ENCODE measurements at regions not wholly inside any gene's neighbourhood (a gene's known extent, or its start where the extent isn't known, plus 50 kb on each side); places are given as distances from the start of the nearest gene placed in this dataset.

- no peak overlapping the region for H3K4me3 ChIP-seq (ENCODE audit: low read depth, low read length)
- DNase-seq (ENCODE audit: low read depth) = no peak
Measured at GRCh38 chr18:70666936-70667335, 378.1 kb downstream of the SOCS6 start.

DNA sequence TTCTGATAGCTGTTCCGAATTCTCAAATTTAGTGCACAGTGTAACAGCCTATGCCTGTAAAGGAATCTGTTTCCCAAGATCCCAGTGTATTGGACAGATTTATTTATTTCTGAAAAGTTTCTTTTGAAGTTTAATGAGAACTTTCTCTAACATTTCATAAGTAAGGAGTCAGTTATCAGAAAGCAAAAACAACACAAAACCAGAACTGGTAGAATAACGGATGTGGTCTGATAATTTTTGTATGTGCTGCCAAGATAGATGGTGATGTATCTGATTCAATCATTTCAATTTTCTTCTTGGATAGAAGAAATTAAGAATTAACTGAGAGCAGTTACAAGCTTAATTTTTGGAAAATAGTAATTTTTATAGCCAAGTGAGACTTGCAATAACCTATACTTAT, 374.3 kb downstream of the SOCS6 start:
- no peak for DNase-seq (ENCODE audit: low read depth)
- TF ChIP-seq, protein P1, sequence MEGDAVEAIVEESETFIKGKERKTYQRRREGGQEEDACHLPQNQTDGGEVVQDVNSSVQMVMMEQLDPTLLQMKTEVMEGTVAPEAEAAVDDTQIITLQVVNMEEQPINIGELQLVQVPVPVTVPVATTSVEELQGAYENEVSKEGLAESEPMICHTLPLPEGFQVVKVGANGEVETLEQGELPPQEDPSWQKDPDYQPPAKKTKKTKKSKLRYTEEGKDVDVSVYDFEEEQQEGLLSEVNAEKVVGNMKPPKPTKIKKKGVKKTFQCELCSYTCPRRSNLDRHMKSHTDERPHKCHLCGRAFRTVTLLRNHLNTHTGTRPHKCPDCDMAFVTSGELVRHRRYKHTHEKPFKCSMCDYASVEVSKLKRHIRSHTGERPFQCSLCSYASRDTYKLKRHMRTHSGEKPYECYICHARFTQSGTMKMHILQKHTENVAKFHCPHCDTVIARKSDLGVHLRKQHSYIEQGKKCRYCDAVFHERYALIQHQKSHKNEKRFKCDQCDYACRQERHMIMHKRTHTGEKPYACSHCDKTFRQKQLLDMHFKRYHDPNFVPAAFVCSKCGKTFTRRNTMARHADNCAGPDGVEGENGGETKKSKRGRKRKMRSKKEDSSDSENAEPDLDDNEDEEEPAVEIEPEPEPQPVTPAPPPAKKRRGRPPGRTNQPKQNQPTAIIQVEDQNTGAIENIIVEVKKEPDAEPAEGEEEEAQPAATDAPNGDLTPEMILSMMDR (IDR thresholded peaks at IDR 0.05; ENCODE audit: insufficient read depth, low read depth, low read length, missing control alignments) = no peak
- H3K4me3 ChIP-seq (ENCODE audit: low read depth, low read length) = no peak overlapping the region

More at GRCh38 chr18:70666936-70667335, 378.1 kb downstream of the SOCS6 start:
- TF ChIP-seq, protein P1 (IDR thresholded peaks at IDR 0.05; ENCODE audit: insufficient read depth, low read depth, low read length, missing control alignments) = no peak

DNA sequence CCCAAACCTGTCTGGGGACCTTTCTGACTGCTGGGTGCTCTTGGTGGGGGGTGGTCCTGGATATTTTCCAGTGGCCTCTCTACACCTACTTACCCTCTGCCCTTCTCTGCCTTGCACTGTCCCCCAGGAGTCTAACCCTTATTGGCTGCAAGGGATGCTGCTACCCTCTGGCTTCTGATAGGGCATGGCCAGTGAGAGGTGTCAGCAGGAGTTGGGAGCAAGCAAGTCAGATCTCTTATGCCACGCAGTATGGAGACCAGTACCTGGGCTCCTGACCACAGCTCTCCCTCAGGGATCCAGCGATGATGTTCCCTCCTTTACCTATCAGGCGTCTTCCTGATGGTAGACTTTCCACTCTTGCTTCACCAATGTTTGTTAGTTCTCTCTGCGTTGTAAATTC, 373.7 kb downstream of the SOCS6 start:
- no peak overlapping the region for H3K4me3 ChIP-seq (ENCODE audit: low read depth, low read length)
- TF ChIP-seq, protein P1 (IDR thresholded peaks at IDR 0.05; ENCODE audit: insufficient read depth, low read depth, low read length, missing control alignments) = no peak
- no peak for DNase-seq (ENCODE audit: low read depth)

DNA sequence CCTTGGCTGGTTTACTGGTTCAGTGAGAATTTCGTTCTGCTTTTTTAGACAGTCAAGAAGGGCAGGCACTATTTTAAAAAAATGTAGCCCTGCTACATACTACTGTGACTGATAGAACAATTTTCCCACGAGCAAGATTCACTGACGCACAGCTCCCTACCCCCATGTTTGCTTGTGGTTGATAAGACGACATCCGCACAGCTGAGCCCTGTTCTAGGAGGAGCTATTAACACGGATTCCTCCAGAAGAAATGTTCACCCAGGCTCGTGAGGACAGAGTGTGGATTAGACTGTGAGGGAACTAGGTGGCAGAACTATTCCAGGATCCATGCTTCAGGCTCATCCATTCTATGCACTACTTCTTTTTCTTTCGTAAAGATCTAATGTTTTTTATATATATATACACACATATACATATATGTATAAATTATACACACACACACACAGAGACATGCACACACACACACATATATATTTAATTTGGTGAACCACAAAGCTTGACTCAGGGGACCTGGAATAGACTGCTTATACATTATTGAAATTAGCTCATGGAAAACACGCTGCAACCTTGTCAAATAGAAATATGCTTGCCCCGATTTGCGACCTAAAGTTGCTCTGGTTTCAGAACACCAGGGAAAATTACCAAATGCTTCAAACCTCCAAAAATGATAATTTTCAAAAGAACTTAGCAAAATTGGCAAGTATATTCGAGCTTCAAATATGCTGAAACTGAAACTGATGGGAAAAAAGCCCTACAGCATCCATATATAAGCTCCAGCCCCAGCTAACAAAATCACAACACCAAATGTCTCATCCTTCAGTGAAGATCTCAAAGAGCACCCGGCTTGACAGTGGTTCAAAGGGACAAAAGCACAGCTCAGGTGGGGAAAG, 370.4 kb downstream of the SOCS6 start:
- TF ChIP-seq, protein P1 (IDR thresholded peaks at IDR 0.05; ENCODE audit: insufficient read depth, low read depth, low read length, missing control alignments) = no peak
- no peak overlapping the region for H3K4me3 ChIP-seq (ENCODE audit: low read depth, low read length)
- no peak for DNase-seq (ENCODE audit: low read depth)

- no peak overlapping the region for H3K4me3 ChIP-seq (ENCODE audit: low read depth, low read length)
- TF ChIP-seq, protein P1 (IDR thresholded peaks at IDR 0.05; ENCODE audit: insufficient read depth, low read depth, low read length, missing control alignments) = no peak
- no peak for DNase-seq (ENCODE audit: low read depth)
Measured at GRCh38 chr18:70653671-70654070, 364.8 kb downstream of the SOCS6 start.

DNA sequence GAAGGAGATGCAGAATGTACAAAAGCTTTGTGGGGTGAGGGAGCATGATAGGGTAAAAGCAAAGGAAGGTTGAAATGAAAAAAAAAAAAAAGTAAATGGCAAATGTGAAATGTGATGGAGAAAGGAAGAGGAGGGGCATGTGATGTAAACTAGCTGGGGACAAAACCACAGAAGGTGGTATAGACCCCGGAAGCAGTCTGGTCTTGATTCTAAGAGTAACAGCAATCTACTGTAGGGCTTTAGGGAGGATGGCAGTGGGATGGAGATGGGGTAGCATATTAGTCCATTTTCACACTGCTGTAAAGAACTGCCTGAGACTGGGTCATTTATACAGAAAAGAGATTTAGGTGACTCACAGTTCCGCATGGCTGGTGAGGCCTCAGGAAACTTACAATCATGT, 362.0 kb downstream of the SOCS6 start:
- DNase-seq (ENCODE audit: low read depth) = no peak
- no peak overlapping the region for H3K4me3 ChIP-seq (ENCODE audit: low read depth, low read length)
- TF ChIP-seq, protein P1 (IDR thresholded peaks at IDR 0.05; ENCODE audit: insufficient read depth, low read depth, low read length, missing control alignments) = no peak

All from GM12865 (cell line).